ENCODE measurements at regions not wholly inside any gene's neighbourhood (a gene's known extent, or its start where the extent isn't known, plus 50 kb on each side); places are given as distances from the start of the nearest gene placed in this dataset.

DNA sequence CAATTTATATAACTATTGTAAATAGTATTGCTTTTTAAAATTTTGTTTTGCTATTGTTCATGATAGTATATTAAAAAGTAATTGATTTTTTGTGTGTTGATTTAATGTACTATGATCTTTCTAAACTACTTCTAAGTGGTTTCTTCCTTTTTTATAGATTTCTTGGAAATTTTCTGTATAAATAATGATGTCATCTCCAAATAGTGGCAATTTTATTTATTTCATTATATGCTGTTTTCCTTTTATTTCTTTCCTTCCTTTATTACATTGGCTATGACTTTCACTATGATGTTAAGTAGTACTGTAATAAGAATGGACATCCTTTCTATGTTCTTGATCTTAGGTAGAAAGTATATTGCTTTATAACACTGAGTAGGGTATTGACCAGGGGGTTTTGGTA lies 451.5 kb upstream of the SPTLC3 start:
- TF ChIP-seq, protein P1, sequence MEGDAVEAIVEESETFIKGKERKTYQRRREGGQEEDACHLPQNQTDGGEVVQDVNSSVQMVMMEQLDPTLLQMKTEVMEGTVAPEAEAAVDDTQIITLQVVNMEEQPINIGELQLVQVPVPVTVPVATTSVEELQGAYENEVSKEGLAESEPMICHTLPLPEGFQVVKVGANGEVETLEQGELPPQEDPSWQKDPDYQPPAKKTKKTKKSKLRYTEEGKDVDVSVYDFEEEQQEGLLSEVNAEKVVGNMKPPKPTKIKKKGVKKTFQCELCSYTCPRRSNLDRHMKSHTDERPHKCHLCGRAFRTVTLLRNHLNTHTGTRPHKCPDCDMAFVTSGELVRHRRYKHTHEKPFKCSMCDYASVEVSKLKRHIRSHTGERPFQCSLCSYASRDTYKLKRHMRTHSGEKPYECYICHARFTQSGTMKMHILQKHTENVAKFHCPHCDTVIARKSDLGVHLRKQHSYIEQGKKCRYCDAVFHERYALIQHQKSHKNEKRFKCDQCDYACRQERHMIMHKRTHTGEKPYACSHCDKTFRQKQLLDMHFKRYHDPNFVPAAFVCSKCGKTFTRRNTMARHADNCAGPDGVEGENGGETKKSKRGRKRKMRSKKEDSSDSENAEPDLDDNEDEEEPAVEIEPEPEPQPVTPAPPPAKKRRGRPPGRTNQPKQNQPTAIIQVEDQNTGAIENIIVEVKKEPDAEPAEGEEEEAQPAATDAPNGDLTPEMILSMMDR (IDR thresholded peaks at IDR 0.05; ENCODE audit: low read length), result no peak
- TF ChIP-seq EZH2 (IDR thresholded peaks at IDR 0.05; ENCODE audit: borderline replicate concordance, low read length), result no peak
